ENCODE measurements at regions not wholly inside any gene's neighbourhood (a gene's known extent, or its start where the extent isn't known, plus 50 kb on each side); places are given as distances from the start of the nearest gene placed in this dataset.
"Not testable (repeated sequence)": the region's sequence is repeated elsewhere in the genome, so short reads cannot be mapped to it uniquely, and the experiment has no call there.

DNA sequence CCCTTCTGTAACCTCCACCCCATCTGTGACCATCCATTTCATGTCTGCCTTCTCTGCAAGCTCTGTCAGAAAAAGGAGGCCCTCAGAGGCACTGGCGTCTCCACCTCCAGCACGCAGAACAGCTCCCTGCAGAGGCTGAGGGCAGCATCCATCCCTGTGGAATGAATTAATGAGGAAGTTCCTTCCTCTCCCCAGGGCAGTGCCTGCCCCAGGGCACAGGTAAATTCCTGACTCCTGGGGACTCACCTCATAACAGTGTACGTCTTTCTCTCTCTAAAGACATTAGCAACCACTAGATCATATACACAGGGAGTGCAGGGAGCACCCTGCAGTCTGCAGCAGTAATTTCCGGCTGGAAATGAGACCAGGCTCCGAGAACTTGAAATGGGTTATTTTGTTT, 155.0 kb upstream of the TMEM132C start:
- no peak overlapping the region for H3K4me3 ChIP-seq (ENCODE audit: low read depth, low read length)
- DNase-seq (ENCODE audit: low read depth) = no peak
- no peak for TF ChIP-seq CTCF (IDR thresholded peaks at IDR 0.05; ENCODE audit: insufficient read depth, low read length)

GRCh38 chr12:128113250-128113649, 153.7 kb upstream of the TMEM132C start:
- DNase-seq (ENCODE audit: low read depth); H3K4me3 ChIP-seq (ENCODE audit: low read depth, low read length): not testable (repeated sequence)

DNA sequence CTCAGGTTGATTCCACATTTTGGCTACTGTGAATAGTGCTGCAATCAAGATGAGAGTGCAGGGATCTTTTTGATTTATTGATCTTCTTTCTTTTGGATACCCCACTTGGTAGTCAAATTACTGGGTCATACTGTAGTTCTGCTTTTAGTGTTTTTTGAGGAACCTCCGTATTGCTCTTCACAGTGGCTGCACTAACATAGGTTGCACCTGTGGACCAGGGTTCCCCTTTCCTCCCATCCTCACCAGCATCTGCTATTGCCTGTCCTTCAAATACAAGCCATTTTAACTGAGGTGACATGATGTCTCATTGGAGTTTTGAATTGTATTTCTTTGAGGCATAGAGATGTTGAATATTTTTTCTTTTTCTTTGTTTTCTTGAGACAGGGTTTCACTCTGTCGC, 152.5 kb upstream of the TMEM132C start:
- H3K4me3 ChIP-seq (ENCODE audit: low read depth, low read length) = no peak overlapping the region
- no peak for TF ChIP-seq CTCF (IDR thresholded peaks at IDR 0.05; ENCODE audit: insufficient read depth, low read length)
- DNase-seq (ENCODE audit: low read depth) = no peak

GRCh38 chr12:128116537-128116936, 150.4 kb upstream of the TMEM132C start:
- TF ChIP-seq CTCF (IDR thresholded peaks at IDR 0.05; ENCODE audit: insufficient read depth, low read length) = no peak
- no peak for DNase-seq (ENCODE audit: low read depth)
- no peak overlapping the region for H3K4me3 ChIP-seq (ENCODE audit: low read depth, low read length)

- no peak for DNase-seq (ENCODE audit: low read depth)
- TF ChIP-seq CTCF (IDR thresholded peaks at IDR 0.05; ENCODE audit: insufficient read depth, low read length) = no peak
- no peak overlapping the region for H3K4me3 ChIP-seq (ENCODE audit: low read depth, low read length)
Measured at GRCh38 chr12:128120035-128120434, 146.9 kb upstream of the TMEM132C start.

GRCh38 chr12:128121424-128121823, 145.5 kb upstream of the TMEM132C start:
- DNase-seq (ENCODE audit: low read depth) = no peak
- no peak for TF ChIP-seq CTCF (IDR thresholded peaks at IDR 0.05; ENCODE audit: insufficient read depth, low read length)
- H3K4me3 ChIP-seq (ENCODE audit: low read depth, low read length) = no peak overlapping the region

GRCh38 chr12:128123096-128123495, 143.9 kb upstream of the TMEM132C start:
- no peak overlapping the region for H3K4me3 ChIP-seq (ENCODE audit: low read depth, low read length)
- no peak for DNase-seq (ENCODE audit: low read depth)
- TF ChIP-seq CTCF (IDR thresholded peaks at IDR 0.05; ENCODE audit: insufficient read depth, low read length) = no peak

All from fibroblast of the aortic adventitia (primary cell).